Endothelial cell of umbilical vein (primary cell): ENCODE measurements at regions not wholly inside any gene's neighbourhood (a gene's known extent, or its start where the extent isn't known, plus 50 kb on each side); places are given as distances from the start of the nearest gene placed in this dataset.

ENCODE experiments used
- BruUV-seq: library from RNA; stranded (reverse); fragments of 400-500 nt; replicated peaks from 2 replicates; lab custom pipeline; 2021; lab: Mats Ljungman, UMichigan
- CTCF ChIA-PET: fragments of 300-600, 350-600 bp; sonication (Branson Sonifier 250); formaldehyde crosslinking; loops from one replicate; lab custom pipeline; 2021; ENCODE audit warnings: antibody characterized with exemption, inconsistent platforms; lab: Charles Lee
- POLR2A ChIA-PET: fragments of 300-600, 350-600 bp; sonication (Branson Sonifier 250); formaldehyde crosslinking; loops from one replicate; lab custom pipeline; 2021; ENCODE audit warnings: antibody characterized with exemption, inconsistent platforms; lab: Charles Lee
- DNase-seq: peaks from one replicate; pipeline ENCODE4 v3.0.0-alpha.2; 2011; ENCODE audit warnings: low read depth, low spot score
- FAIRE-seq: peaks from 2 replicates; lab custom pipeline; 2011; peaks lifted over from hg19 to GRCh38; lab: Jason Lieb, UNC
- H2AFZ ChIP-seq: 2 replicates; pipeline ENCODE4 v1.6.0; 2012; ENCODE audit warnings: low read depth, low read length, control low read depth, inconsistent platforms
- H3K27ac ChIP-seq: 2 replicates; pipeline ENCODE4 v1.5.1; 2011; ENCODE audit warnings: low read depth, mild to moderate bottlenecking, control low read depth, low read length, moderate library complexity; ENCODE audit not compliant: insufficient read depth
- H3K27me3 ChIP-seq, 2 experiments: 2 replicates each; pipeline versions ENCODE4 v1.6.0 to v1.6.1; 2011; ENCODE audit warnings: low read length in 2 of 2, mixed read lengths in 1 of 2; ENCODE audit not compliant: control insufficient read depth in 2 of 2, insufficient read depth in 2 of 2
- H3K36me3 ChIP-seq, 2 experiments: 2 replicates in 1 of 2; 3 replicates in 1 of 2; pipeline ENCODE4 v1.5.1; 2011; ENCODE audit warnings: low read length in 2 of 2, mild to moderate bottlenecking in 1 of 2, moderate library complexity in 1 of 2; ENCODE audit not compliant: control insufficient read depth in 2 of 2, insufficient read depth in 2 of 2; ENCODE audit errors: extremely low read depth in 1 of 2
- H3K4me1 ChIP-seq: 3 replicates; pipeline ENCODE4 v1.5.1; 2011; ENCODE audit warnings: mild to moderate bottlenecking, low read length; ENCODE audit not compliant: control insufficient read depth, insufficient read depth; ENCODE audit errors: extremely low read depth
- H3K4me2 ChIP-seq: 2 replicates; pipeline ENCODE4 v1.6.1; 2011; ENCODE audit warnings: low read length, control low read depth, mixed read lengths; ENCODE audit not compliant: insufficient read depth
- H3K4me3 ChIP-seq, 3 experiments: fragments of 200-600 bp in 1 of 3; sonication (generic), shearing (Covaris generic) in 1 of 3; replicated peaks in 1 of 3; 2 replicates each; pipeline ENCODE4 v1.5.1; 2011 to 2016; ENCODE audit warnings: control low read depth in 3 of 3, low read length in 3 of 3, mild to moderate bottlenecking in 2 of 3, inconsistent platforms in 1 of 3, low read depth in 1 of 3, moderate library complexity in 1 of 3; ENCODE audit not compliant: insufficient read depth in 1 of 3
- H3K79me2 ChIP-seq: 2 replicates; pipeline ENCODE4 v1.6.0; 2012; ENCODE audit warnings: low read length, inconsistent platforms; ENCODE audit not compliant: control insufficient read depth, insufficient read depth
- H3K9ac ChIP-seq: replicated peaks from 2 replicates; pipeline ENCODE3; 2011; ENCODE audit warnings: low read length, control low read depth; ENCODE audit not compliant: insufficient read depth; ENCODE audit errors: extremely low read depth
- H3K9me1 ChIP-seq: replicated peaks from 3 replicates; pipeline ENCODE4 v1.6.0; 2011; ENCODE audit warnings: mild to moderate bottlenecking, low read length; ENCODE audit not compliant: control insufficient read depth, insufficient read depth; ENCODE audit errors: extremely low read depth
- H3K9me3 ChIP-seq: replicated peaks from 2 replicates; pipeline ENCODE4 v1.5.1; 2012; ENCODE audit warnings: low read length, inconsistent platforms; ENCODE audit not compliant: control insufficient read depth, insufficient read depth
- H4K20me1 ChIP-seq: replicated peaks from 2 replicates; pipeline ENCODE3; 2011; ENCODE audit warnings: mild to moderate bottlenecking, low read length; ENCODE audit not compliant: control insufficient read depth, insufficient read depth; ENCODE audit errors: extremely low read depth
- CTCF ChIP-seq, 2 donors: IDR thresholded peaks; 1 replicate in 1 of 2; 2 replicates in 1 of 2; pipeline ENCODE4 v1.5.1; 2011; ENCODE audit warnings: low read length in 2 of 2, mild to moderate bottlenecking in 2 of 2, moderate library complexity in 2 of 2, control low read depth in 1 of 2, inconsistent platforms in 1 of 2, low read depth in 1 of 2; ENCODE audit not compliant: insufficient read depth in 1 of 2; ENCODE audit errors: extremely low read depth in 1 of 2
- FOS ChIP-seq: IDR thresholded peaks from 2 replicates; pipeline ENCODE4 v1.6.1; 2011; ENCODE audit warnings: mild to moderate bottlenecking, low read length, moderate library complexity, borderline replicate concordance; ENCODE audit not compliant: insufficient read depth
- GATA2 ChIP-seq: IDR thresholded peaks from 2 replicates; pipeline ENCODE4 v1.7.0; 2011; ENCODE audit warnings: low read depth, mild to moderate bottlenecking, moderate library complexity, mixed read lengths, low read length; ENCODE audit not compliant: insufficient read length, insufficient read depth
- MYC ChIP-seq: IDR thresholded peaks from one replicate; pipeline ENCODE4 v1.6.1; 2011; ENCODE audit warnings: mild to moderate bottlenecking, low read depth, low read length
- POLR2A ChIP-seq: IDR thresholded peaks from 2 replicates; pipeline ENCODE4 v1.6.1; 2012; ENCODE audit warnings: low read depth, mild to moderate bottlenecking, control low read depth, low read length
- dilution Hi-C: fragments of 300-500 bp; cut with MboI; formaldehyde crosslinking; loops from one replicate; pipeline ENCODE4 v1.15.0; 2019; ENCODE audit warnings: low sequenced_read_pairs; ENCODE audit not compliant: extremely low pct_ligation_motif_present
- intact Hi-C: fragments of 100-400 bp; cut with micrococcal nuclease; formaldehyde crosslinking; loops from one replicate; pipeline ENCODE4 v1.10.0; 2022
- TF ChIP-seq, protein P1 (sequence below): IDR thresholded peaks from 2 replicates; pipeline ENCODE4 v1.6.1; 2011; ENCODE audit not compliant: insufficient read depth, insufficient read length

GRCh38 chr2:83291083-83291482 is 1168.0 kb downstream of the SUCLG1 start:
- Histone ChIP-seq H3K27me3 (no peaks in the 10 kb centered on the region), H2AFZ (no peak overlapping the region), H3K36me3 (no peaks in the 10 kb centered on the region), H3K27ac (no peak overlapping the region), H3K79me2 (no peaks in the 10 kb centered on the region), H3K4me2 (no peak overlapping the region), H3K4me3 (no peak overlapping the region), H3K9ac (no peak overlapping the region), H3K9me1 (no peaks in the 10 kb centered on the region), H4K20me1 (no peaks in the 10 kb centered on the region), H3K9me3 (no peaks in the 10 kb centered on the region), H3K4me1 (no peaks in the 10 kb centered on the region)
- dilution Hi-C loops = no loop called here
- intact Hi-C loops = no loop called here
- no TSS peak for BruUV-seq
- CTCF ChIA-PET = no interaction called here
- TF ChIP-seq POLR2A (no peak), MYC (no peak), GATA2 (no peak), FOS (no peak), CTCF (IDR thresholded peaks at IDR 0.05; ENCODE audit: extremely low read depth in 1 of 2, insufficient read depth in 1 of 2, low read depth in 1 of 2, low read length in 2 of 2) (no peak)
- TF ChIP-seq, protein P1, sequence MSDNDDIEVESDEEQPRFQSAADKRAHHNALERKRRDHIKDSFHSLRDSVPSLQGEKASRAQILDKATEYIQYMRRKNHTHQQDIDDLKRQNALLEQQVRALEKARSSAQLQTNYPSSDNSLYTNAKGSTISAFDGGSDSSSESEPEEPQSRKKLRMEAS = no peak
- DNase-seq = no peak
- POLR2A ChIA-PET = no interaction called here
- FAIRE-seq = no peak

- CTCF ChIA-PET = no interaction called here
- no peaks in the 10 kb centered on the region for H3K9me3 ChIP-seq
- no peak overlapping the region for H3K27ac ChIP-seq
- H3K9me1 ChIP-seq = no peaks in the 10 kb centered on the region
- H2AFZ ChIP-seq = no peak overlapping the region
- H4K20me1 ChIP-seq = no peaks in the 10 kb centered on the region
- intact Hi-C loops (no loop called here), dilution Hi-C loops (no loop called here)
- no peak overlapping the region for H3K4me3 ChIP-seq
- no peaks in the 10 kb centered on the region for H3K36me3 ChIP-seq
- no peak for FAIRE-seq
- no peak for DNase-seq
- TF ChIP-seq FOS (no peak), POLR2A (no peak)
- TF ChIP-seq, protein P1 = no peak
- H3K27me3 ChIP-seq = no peaks in the 10 kb centered on the region
- no TSS peak for BruUV-seq
- no peaks in the 10 kb centered on the region for H3K4me1 ChIP-seq
- POLR2A ChIA-PET = no interaction called here
- H3K4me2 ChIP-seq = no peak overlapping the region
- no peaks in the 10 kb centered on the region for H3K79me2 ChIP-seq
- no peak overlapping the region for H3K9ac ChIP-seq
Observed at GRCh38 chr2:83282841-83283240, 1176.2 kb downstream of the SUCLG1 start.
